GM21723 (cell line): ENCODE measurements at regions not wholly inside any gene's neighbourhood (a gene's known extent, or its start where the extent isn't known, plus 50 kb on each side); places are given as distances from the start of the nearest gene placed in this dataset.

Source experiments
- ATAC-seq: cut with Tn5 transposase; IDR thresholded peaks from one replicate; pipeline ENCODE4 v1.9.1; 2021; ENCODE audit warnings: mild to moderate bottlenecking, moderate library complexity; ENCODE audit not compliant: unreplicated experiment

GRCh38 chr7:25544254-25544653, 316.0 kb upstream of the NPVF start:
- no peak for ATAC-seq

DNA sequence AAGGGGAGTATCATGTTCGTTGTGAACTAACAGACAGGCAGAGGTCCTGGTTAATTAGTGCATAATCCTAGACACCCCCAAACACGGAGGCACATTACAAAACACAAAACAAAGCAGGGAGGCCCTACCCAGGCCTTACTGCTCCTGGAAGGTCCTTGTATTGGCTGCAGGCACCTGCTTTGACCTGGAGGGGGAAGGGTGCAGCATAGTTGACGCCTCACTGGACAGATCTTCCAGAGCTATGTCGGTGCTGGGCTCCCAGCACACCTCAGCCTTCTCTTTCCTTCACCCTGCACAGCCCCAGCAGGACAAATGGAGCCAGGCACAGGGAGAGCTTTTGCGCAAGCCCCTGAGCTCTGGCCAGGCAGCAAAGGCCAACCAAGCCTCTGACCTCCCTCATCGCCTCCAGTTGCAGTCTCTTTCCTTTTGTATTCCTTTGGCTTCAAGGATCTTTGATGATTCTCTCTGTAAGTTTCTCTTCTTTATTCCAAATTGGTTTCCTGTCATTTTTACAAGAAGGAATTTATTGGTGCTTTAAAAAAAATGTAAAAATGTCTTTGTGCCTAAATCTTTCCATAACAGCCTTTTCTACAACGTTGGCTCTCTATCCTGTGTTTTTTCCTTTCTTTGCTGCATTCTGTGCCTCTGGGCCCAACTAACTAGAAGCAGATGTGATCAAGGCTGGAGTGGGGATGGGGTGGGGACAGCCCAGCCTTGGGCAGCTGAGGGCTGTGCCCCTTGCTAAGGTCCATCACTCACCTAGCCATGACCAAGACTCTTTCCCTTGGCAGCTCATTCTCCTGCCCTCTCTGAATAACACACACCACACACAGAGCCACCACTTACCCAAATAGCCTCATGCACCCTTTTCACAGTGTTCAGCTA, 317.1 kb upstream of the NPVF start:
- no peak for ATAC-seq

GRCh38 chr7:25546306-25546705, 318.0 kb upstream of the NPVF start:
- ATAC-seq, result no peak

DNA sequence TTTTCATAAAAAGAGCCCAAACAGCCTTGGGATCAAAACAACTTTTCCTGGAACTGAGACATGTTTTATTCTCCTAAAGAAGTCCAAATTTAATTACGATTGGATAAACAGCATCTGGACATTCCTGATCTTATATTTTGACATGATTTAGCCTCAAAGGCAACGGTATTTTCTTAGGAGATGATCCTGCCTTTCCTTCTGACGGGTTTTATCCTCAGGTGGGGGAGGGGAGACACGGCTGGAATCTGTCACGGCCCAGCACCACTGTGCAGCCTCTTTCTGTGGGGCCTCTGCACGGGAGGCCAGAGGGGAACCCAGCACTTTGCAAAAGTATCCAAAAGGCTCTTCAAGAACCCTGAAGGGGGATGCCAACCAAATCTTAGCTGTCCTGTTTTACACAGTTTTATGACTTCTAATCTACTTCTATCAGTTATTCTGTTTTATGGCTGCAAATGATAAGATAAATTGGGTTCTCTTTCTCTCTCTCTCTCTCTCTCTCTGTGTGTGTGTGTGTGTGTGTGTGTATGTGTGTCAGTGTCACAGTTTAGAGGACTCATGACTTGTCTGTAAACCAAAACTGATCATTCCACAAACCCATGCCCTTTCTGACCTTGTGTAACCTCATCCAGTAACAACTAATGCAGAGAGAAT, 321.1 kb upstream of the NPVF start:
- ATAC-seq, result no peak

DNA sequence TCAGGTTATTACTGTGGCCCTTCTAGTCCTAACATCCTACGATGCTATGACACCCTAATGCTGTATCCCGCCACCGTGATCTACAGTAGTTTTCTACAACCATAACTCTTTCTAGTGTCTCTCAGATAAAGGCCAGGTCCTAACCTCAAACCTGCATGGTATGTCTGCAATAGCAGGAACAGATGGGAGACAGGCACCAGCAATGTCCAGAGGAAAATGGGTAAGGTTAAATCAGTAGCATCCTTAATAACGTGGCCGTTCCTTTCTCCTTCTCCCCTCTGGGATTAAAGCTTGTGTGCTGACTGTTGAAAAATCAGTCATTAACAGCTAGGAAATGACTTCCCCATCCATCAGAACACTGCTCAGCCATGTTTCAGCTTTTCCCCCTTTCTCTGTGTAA, 321.9 kb upstream of the NPVF start:
- no peak for ATAC-seq

- no peak for ATAC-seq
Observed at GRCh38 chr7:25552998-25553397, 324.7 kb upstream of the NPVF start.

DNA sequence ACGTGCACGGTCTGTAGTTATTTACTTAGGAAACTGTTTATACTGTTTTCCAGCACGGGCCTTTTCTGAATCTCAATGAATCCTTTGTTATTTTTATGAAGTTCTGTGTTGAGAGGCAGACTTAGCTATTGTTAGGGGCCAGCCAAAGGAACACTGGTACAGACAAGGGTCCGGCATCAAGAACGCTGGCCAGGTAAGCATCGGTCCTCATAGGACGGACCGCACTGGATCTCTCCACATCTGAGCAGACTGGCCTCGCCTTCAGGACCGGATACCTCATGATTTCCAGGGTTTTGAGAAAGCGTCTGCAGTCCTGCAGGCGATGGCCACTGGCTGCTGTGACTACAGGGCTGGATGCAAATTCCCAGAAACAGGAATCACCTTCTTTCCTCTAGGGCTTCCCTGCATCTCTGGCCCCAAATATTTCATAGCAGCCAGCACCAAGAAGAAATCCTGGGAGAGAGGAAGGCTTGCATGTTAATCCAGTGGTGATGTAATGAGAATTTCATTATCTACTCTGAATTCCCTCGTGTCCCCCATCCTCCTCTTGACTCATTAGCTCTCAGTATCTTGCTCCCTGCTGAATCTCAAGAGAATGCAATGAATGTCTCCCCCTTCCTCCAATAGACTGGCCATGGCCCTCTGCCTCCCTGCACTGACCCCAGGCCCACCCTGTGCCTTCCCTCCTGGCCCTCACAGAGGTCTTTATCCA, 325.4 kb upstream of the NPVF start:
- ATAC-seq, result no peak

DNA sequence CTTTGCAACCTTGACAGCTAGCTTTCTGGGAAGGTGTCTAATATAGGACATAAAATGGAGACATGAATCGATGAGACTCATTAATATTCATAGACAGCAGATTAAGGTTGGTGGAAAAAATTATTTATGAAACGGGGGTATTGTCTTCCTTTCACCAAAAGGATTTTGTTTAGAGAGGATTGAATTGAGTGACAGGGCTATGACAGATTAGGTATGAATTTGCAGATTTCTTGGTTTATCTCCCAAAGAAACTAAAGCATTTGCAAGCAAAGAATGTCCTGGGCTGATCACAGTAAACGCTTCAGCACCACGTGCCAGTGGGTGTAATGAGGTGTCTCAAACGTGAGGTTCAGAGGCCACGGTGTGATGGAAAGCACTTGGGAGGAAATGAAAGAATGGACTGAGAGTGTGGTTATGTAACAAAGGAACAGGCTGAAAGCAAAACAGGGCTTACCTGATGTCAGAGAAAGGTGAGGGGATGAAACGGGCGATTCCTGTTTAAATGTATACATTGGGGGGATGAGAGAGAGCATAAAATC, 329.2 kb upstream of the NPVF start:
- no peak for ATAC-seq

- no peak for ATAC-seq
Observed at GRCh38 chr7:25557930-25558329, 329.6 kb upstream of the NPVF start.

- no peak for ATAC-seq
Observed at GRCh38 chr7:25558605-25559004, 330.3 kb upstream of the NPVF start.

GRCh38 chr7:25559581-25560367, 331.5 kb upstream of the NPVF start:
- no peak for ATAC-seq

DNA sequence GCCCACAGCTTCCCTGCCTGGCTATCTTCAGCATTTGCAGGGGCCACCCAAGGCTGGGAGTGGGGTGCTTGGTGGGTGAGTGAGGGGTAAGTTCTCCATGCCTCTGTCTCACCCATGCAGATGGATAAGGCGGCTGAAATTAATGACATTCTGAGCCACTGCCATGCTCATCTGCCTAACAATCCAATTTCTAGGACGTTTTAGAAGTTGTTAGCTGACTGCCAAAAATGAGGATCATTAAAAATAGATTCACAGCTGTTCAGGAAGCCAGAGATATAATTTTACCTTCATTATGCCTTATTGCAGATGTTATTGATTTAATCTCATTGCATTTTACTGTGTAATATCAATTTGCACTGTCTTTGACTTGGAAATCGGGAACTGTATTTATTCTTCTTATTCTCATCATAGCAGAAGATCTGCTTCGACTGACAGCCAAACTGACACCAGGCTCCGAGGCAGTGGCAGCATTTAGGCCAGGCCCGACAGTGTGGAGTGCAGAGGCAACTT, 334.4 kb upstream of the NPVF start:
- ATAC-seq, result no peak

DNA sequence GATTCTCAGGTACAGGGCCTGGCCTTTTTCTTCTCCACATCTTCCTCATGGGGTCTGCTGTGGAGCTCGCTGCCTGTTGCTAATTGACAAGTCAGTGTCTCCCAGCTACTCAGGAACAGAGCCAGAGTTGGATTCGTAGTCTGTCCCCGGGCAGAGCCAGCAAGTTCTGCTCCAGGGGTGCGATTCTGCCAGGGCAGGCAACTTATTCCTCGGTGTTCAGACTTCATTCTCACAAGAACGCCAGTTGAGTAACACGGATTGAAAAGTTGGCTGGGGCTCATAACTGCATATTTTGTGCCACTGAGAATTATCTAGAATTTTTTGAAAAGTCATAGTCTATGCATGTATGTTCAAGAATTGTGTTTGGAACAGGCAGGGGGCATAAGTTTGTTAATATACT, 336.7 kb upstream of the NPVF start:
- ATAC-seq, result no peak

DNA sequence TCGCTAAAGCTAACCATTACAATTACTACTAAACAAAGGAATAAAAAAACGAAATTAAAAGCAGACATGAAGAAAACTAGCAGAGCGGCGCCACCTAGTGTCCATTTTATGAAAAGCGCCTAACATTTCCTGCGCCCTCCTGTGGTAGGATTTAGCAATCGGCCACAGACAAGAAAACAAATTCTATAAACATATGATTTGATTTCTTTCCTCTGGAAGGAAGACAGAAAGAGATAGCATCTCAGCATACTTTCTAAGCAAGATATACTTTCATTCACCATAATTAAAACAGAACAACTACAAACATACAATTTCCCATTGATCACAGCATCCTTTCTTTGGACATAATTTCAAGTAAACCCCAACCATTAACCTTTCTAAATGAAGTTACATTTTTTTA, 337.7 kb upstream of the NPVF start:
- ATAC-seq, result no peak

GRCh38 chr7:25567430-25567829, 339.1 kb upstream of the NPVF start:
- no peak for ATAC-seq

GRCh38 chr7:25569765-25570164, 341.5 kb upstream of the NPVF start:
- ATAC-seq, result no peak

- ATAC-seq, result no peak
Observed at GRCh38 chr7:25572423-25572822, 344.1 kb upstream of the NPVF start.

DNA sequence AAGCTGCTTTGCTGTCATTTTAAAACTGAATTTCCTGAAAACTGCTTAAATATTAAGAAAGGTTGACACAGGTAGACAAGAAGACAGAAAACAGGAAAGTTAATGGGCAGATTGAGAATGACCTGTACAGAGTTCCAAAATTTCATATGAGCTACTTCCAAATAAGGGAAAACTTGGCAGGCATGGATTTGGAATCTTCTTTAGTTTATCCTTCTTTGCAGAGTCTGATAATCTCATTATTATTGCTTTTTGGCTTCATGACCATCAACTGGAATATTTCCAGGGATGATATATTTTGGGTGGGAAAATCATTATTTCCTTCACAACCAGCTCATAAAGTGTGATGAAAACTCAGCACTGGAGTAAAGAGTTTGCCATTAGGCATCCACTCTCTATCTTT, 346.5 kb upstream of the NPVF start:
- no peak for ATAC-seq

DNA sequence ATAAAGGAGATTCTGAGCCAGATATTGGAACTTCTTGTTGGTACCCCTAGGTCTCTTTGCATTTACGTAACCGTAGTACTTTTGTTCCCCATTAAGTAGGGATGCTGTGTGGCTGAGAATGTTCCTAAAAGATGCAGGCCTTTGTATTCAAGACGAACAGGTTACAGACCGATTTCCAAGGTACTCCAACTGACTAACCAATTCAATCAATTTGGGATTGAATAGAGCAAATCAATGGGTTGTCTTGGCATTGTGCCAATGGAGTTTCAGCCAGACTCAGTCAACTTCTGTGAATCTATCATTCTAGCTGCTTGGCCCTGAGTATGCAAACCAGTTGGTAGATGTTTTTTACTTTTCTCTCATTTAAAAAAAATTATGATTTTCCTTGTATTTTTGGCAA, 347.3 kb upstream of the NPVF start:
- no peak for ATAC-seq

GRCh38 chr7:25578991-25579777, 350.9 kb upstream of the NPVF start:
- ATAC-seq, result no peak
